Left lung (tissue), 4 donors: ENCODE measurements at regions not wholly inside any gene's neighbourhood (a gene's known extent, or its start where the extent isn't known, plus 50 kb on each side); places are given as distances from the start of the nearest gene placed in this dataset.

Experiments
- ATAC-seq: fragments of 200-7000 bp; cut with Tn5 transposase; one replicate; pipeline ENCODE4 v1.9.1; 2020; ENCODE audit warnings: moderate library complexity
- DNase-seq, 4 donors: peaks; one replicate each; pipeline ENCODE4 v3.0.0-alpha.2; 2013 to 2020
- H3K27ac ChIP-seq, 2 donors: fragments of 200-600 bp; sonication (generic) in 1 of 2; one replicate each; pipeline versions ENCODE4 v1.5.0 to v1.8.0; 2020 to 2021
- H3K27me3 ChIP-seq, 2 donors: fragments of 200-600 bp; sonication (generic) in 1 of 2; one replicate each; pipeline versions ENCODE4 v1.5.0 to v1.8.0; 2020 to 2021
- H3K36me3 ChIP-seq, 2 donors: fragments of 200-600 bp; sonication (generic) in 1 of 2; one replicate each; pipeline versions ENCODE4 v1.5.0 to v1.8.0; 2020 to 2021
- H3K4me1 ChIP-seq, 2 donors: fragments of 200-600 bp; one replicate each; pipeline ENCODE4 v1.8.0; 2021
- H3K4me3 ChIP-seq, 2 donors: fragments of 200-600 bp; sonication (generic) in 1 of 2; one replicate each; pipeline versions ENCODE4 v1.5.0 to v1.8.0; 2020 to 2021; ENCODE audit warnings: mild to moderate bottlenecking in 1 of 2
- H3K9me3 ChIP-seq, 2 donors: fragments of 200-600 bp; sonication (generic) in 1 of 2; one replicate each; pipeline versions ENCODE4 v1.5.0 to v1.8.0; 2020 to 2021
- intact Hi-C, 2 donors: fragments of 100-400 bp; cut with DNase I; formaldehyde crosslinking; loops; one replicate each; pipeline versions ENCODE4 v1.11.2 to v1.14.2; 2022
- TF ChIP-seq, protein P1 (sequence below), 2 donors: fragments of 200-600 bp; sonication (generic) in 1 of 2; IDR thresholded peaks; one replicate each; pipeline versions ENCODE4 v1.5.0 to v1.8.0; 2021; ENCODE audit warnings: antibody characterized with exemption in 2 of 2
- donor health status: DM: no; HTN: yes; CAD: no.
- donor health status: DM: no; HTN: no; CAD: no.

DNA sequence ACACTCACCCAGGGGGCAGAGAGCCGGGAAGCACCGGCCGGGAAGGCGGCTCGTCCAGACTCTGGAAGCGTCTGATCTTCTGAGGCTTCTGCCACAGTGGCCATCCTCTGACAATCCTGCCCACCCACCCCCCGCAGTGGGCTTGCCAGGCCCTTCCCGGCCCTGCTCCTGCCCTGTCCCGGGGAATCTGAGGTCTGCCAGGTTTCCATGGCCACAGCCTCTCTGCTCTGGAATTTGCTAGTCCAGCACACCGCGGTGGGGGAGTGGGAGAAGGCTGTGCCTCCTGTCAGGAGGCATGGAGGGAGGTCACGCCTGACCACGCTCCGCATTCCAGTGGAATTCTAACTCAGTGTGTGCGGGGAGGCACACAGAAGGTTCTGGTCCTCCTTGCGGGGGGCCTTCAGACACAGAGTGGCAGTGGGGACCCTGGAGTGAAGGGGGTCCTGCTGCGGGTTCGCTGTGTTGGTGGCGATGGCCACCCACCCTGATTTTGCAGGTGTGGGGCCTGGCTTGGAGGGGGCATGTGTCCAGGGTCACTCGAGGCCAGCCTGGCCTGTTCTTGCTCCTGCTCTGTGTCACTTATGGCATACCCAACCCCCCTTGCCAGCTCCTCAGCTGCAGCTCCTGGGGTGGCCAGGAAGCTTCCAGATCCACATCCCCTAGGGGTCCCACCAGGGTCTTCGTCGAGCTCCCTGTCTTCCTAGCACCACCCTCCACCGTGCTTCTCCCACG lies 55.6 kb upstream of the ADRA2C start:
- no peaks in the 10 kb centered on the region for H3K36me3 ChIP-seq
- no peak for ATAC-seq
- no peak overlapping the region for H3K27ac ChIP-seq
- H3K27me3 ChIP-seq = peaks cover 0 to 64% of the 10 kb centered on the region in 2 donors
- TF ChIP-seq, protein P1, sequence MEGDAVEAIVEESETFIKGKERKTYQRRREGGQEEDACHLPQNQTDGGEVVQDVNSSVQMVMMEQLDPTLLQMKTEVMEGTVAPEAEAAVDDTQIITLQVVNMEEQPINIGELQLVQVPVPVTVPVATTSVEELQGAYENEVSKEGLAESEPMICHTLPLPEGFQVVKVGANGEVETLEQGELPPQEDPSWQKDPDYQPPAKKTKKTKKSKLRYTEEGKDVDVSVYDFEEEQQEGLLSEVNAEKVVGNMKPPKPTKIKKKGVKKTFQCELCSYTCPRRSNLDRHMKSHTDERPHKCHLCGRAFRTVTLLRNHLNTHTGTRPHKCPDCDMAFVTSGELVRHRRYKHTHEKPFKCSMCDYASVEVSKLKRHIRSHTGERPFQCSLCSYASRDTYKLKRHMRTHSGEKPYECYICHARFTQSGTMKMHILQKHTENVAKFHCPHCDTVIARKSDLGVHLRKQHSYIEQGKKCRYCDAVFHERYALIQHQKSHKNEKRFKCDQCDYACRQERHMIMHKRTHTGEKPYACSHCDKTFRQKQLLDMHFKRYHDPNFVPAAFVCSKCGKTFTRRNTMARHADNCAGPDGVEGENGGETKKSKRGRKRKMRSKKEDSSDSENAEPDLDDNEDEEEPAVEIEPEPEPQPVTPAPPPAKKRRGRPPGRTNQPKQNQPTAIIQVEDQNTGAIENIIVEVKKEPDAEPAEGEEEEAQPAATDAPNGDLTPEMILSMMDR (IDR thresholded peaks at IDR 0.05) = no peak
- no peaks in the 10 kb centered on the region for H3K4me1 ChIP-seq
- DNase-seq = peak in 2 of 4 donors; percentile 22 to 49
- intact Hi-C loops = no loop called here
- no peak overlapping the region for H3K4me3 ChIP-seq
- no peaks in the 10 kb centered on the region for H3K9me3 ChIP-seq

DNA sequence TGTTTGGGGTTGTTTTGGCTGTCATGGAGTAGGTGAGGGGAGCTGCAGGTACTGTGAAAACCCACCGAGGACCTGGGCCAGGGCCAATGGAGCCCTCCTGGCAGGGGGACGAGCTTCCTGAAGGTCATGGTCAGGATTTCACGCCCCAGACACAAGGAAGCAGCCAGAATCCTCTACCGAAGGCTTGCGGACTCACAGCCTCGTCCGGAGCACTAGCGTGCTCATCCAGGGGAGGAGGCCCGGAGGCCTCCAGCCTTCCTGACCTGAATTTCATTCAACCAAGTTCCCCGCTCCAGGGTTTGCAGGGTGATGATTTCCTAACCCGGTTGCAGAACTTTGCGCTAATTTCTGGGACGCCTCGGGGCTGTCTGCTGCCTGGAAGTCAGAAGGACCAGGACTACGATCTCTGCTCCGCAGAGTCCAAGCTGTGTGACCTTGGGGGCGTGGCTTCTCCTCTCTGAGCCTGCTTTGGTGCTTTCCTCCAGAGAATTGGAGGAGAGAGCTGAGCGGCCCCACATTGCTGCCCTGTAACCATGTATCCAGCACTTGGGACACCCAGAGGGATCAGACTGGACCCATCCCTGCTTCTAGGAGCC lies 56.2 kb upstream of the ADRA2C start:
- peak in 2 of 4 donors; percentile 27 to 57 for DNase-seq
- TF ChIP-seq, protein P1 (IDR thresholded peaks at IDR 0.05) = no peak
- Histone ChIP-seq H3K27ac (no peak overlapping the region), H3K4me3 (no peak overlapping the region), H3K4me1 (no peaks in the 10 kb centered on the region), H3K27me3 (peaks cover 0 to 64% of the 10 kb centered on the region in 2 donors), H3K36me3 (no peaks in the 10 kb centered on the region), H3K9me3 (no peaks in the 10 kb centered on the region)
- intact Hi-C loops = no loop called here
- no peak for ATAC-seq

DNA sequence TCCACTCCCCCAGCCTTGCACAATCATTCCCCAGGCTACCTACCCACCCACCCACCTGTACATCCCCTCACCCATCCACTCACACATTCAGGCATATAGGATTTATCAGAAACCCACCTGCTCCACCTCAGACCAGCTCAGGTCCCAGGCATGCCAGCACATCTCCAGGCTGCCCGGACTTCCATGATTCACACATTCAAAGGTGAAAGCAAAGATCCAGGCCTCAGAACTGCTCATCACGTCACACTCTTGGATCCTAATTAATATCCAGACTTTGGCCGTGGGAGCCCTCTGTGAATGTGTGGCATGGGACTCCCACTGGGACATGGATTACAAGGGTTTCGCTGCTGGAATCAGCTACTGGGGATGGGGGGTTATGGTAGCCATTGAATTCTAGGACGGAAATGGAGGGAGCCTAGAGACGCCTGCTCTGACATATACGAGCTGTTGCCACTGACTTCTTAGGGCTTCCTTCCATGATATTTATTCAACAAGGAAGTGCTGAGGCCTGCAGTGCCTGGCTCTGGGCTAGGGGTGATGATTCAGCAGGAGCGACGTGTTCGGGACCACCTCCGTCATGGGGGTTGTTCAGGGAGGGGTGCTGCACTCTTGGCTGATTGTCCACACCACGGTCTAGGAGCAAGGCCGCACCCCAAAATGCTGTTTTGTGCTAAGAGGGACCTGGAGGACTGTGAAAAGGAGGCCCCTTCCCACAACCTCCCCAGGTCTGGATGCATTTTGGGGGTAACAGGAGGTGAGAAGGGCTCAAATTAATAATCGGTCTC lies 56.9 kb upstream of the ADRA2C start:
- ATAC-seq (no peak), DNase-seq (peak in 1 of 4 donors; percentile 15)
- TF ChIP-seq, protein P1 (IDR thresholded peaks at IDR 0.05) = no peak
- H3K4me3 ChIP-seq = no peak overlapping the region
- H3K36me3 ChIP-seq = no peaks in the 10 kb centered on the region
- no peaks in the 10 kb centered on the region for H3K4me1 ChIP-seq
- H3K27ac ChIP-seq = no peak overlapping the region
- H3K27me3 ChIP-seq = peaks cover 1 to 71% of the 10 kb centered on the region in 2 donors
- intact Hi-C loops = no loop called here
- H3K9me3 ChIP-seq = no peaks in the 10 kb centered on the region

DNA sequence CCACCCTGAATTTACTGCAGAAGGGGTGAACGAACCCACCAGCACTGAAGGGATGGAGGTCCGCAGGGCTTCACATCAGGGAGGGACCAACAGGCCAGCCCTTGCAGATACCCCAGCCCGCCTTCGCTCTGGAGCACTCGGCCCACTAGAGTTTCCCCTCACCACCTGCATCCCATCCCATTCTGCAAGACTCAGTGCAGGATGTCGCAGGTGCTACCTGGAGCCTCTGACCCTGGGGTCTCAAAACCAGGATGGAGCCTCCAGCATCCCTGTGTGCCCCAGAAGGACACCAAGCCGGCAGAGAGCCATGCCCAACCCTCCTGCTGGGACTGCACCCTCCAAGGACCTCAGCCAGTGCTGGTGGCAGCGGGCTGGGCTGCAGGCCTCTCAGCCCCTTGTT lies 57.6 kb upstream of the ADRA2C start:
- Histone ChIP-seq H3K4me3 (no peak overlapping the region), H3K9me3 (no peaks in the 10 kb centered on the region), H3K27me3 (peaks cover 6 to 77% of the 10 kb centered on the region in 2 donors), H3K4me1 (no peaks in the 10 kb centered on the region), H3K36me3 (no peaks in the 10 kb centered on the region), H3K27ac (no peak overlapping the region)
- DNase-seq = peak in 2 of 4 donors; percentile 19 to 37
- intact Hi-C loops = no loop called here
- no peak for ATAC-seq
- TF ChIP-seq, protein P1 (IDR thresholded peaks at IDR 0.05) = no peak

DNA sequence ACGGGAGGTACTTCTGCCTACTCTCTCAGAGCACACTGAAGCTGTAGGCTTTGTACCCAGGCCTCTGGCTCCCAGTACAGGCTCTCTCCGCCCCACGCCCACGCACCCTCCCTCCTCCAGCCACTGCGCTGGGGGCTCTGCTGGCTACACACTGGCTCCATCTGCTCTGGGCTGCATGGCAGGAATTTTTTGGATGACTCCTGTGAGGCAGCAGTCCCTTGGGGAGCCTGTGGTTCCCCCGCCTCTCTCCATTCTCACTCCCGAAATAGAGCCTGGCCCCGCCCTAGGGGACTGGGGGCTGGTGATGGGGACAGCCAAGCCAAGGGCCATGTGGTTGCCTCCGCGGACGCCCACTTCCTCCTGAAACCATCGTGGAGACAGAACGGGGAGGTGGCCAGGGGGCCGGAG lies 58.1 kb upstream of the ADRA2C start:
- TF ChIP-seq, protein P1 (IDR thresholded peaks at IDR 0.05) = no peak
- H3K4me1 ChIP-seq = no peaks in the 10 kb centered on the region
- intact Hi-C loops = no loop called here
- H3K27me3 ChIP-seq = peaks cover 8 to 82% of the 10 kb centered on the region in 2 donors
- DNase-seq = peak in 2 of 4 donors; percentile 31 to 44
- H3K4me3 ChIP-seq = no peak overlapping the region
- no peak for ATAC-seq
- H3K27ac ChIP-seq = no peak overlapping the region
- no peaks in the 10 kb centered on the region for H3K36me3 ChIP-seq
- no peaks in the 10 kb centered on the region for H3K9me3 ChIP-seq
